Mesendoderm (in vitro differentiated cells): ENCODE measurements at regions not wholly inside any gene's neighbourhood (a gene's known extent, or its start where the extent isn't known, plus 50 kb on each side); places are given as distances from the start of the nearest gene placed in this dataset.

Source experiments
- DNase-seq: peaks from one replicate; pipeline ENCODE4 v3.0.0; 2013
- H2AK5ac ChIP-seq: 2 replicates; pipeline ENCODE4 v1.6.1; 2013; ENCODE audit warnings: low read length, inconsistent platforms
- H2BK120ac ChIP-seq: 2 replicates; pipeline ENCODE4 v1.6.1; 2013; ENCODE audit warnings: low read depth, mild to moderate bottlenecking, low read length, moderate library complexity, mixed read lengths
- H2BK15ac ChIP-seq: replicated peaks from 2 replicates; pipeline ENCODE4 v1.6.1; 2013; ENCODE audit warnings: low read depth, mild to moderate bottlenecking, moderate library complexity
- H2BK5ac ChIP-seq: 2 replicates; pipeline ENCODE4 v1.6.1; 2013; ENCODE audit warnings: low read length, inconsistent platforms
- H3K18ac ChIP-seq: 2 replicates; pipeline ENCODE4 v1.6.1; 2013; ENCODE audit warnings: mild to moderate bottlenecking, low read length, mixed read lengths
- H3K23ac ChIP-seq: one replicate; pipeline ENCODE4 v1.6.1; 2013; ENCODE audit warnings: low read length
- H3K27ac ChIP-seq: 2 replicates; pipeline ENCODE4 v1.5.1; 2013; ENCODE audit warnings: low read depth, mild to moderate bottlenecking, inconsistent platforms, low read length, moderate library complexity
- H3K27me3 ChIP-seq: 2 replicates; pipeline ENCODE4 v1.6.1; 2013; ENCODE audit warnings: low read length, control low read depth, mild to moderate bottlenecking, inconsistent platforms; ENCODE audit not compliant: insufficient read depth, poor library complexity
- H3K36me3 ChIP-seq: 2 replicates; pipeline ENCODE4 v1.6.1; 2013; ENCODE audit warnings: low read length, inconsistent platforms; ENCODE audit not compliant: control insufficient read depth, insufficient read depth
- H3K4ac ChIP-seq: one replicate; pipeline ENCODE4 v1.6.1; 2013; ENCODE audit warnings: low read depth, mild to moderate bottlenecking, low read length, moderate library complexity
- H3K4me1 ChIP-seq: 2 replicates; pipeline ENCODE4 v1.6.1; 2013; ENCODE audit warnings: low read depth, low read length, inconsistent platforms; ENCODE audit not compliant: control insufficient read depth
- H3K4me2 ChIP-seq: 2 replicates; pipeline ENCODE4 v1.6.1; 2013; ENCODE audit warnings: low read length
- H3K4me3 ChIP-seq: 2 replicates; pipeline ENCODE4 v1.5.1; 2013; ENCODE audit warnings: mild to moderate bottlenecking, low read length
- H3K56ac ChIP-seq: one replicate; pipeline ENCODE4 v1.6.1; 2013; ENCODE audit warnings: low read length
- H3K79me1 ChIP-seq: 2 replicates; pipeline ENCODE4 v1.6.1; 2013; ENCODE audit warnings: low read length, inconsistent platforms
- H3K79me2 ChIP-seq: 2 replicates; pipeline ENCODE4 v1.6.1; 2013; ENCODE audit warnings: mild to moderate bottlenecking, low read length; ENCODE audit not compliant: control insufficient read depth, insufficient read depth
- H3K9ac ChIP-seq: 2 replicates; pipeline ENCODE4 v1.6.1; 2013; ENCODE audit warnings: low read length, inconsistent platforms
- H4K5ac ChIP-seq: one replicate; pipeline ENCODE4 v1.6.1; 2013; ENCODE audit warnings: low read length
- H4K8ac ChIP-seq: one replicate; pipeline ENCODE4 v1.6.1; 2013; ENCODE audit warnings: low read depth, mild to moderate bottlenecking, control low read depth, low read length, moderate library complexity
- WGBS: extraction: QIAGEN DNeasy Blood & Tissue Kit; methylation state at CpG from one replicate; pipeline ENCODE4 v1.1.7; 2013; ENCODE audit warnings: low lambda C conversion rate, missing lambda C conversion rate; ENCODE audit not compliant: insufficient coverage; ENCODE audit errors: extremely low coverage; 5-methylcytosine and 5-hydroxymethylcytosine counted together

DNA sequence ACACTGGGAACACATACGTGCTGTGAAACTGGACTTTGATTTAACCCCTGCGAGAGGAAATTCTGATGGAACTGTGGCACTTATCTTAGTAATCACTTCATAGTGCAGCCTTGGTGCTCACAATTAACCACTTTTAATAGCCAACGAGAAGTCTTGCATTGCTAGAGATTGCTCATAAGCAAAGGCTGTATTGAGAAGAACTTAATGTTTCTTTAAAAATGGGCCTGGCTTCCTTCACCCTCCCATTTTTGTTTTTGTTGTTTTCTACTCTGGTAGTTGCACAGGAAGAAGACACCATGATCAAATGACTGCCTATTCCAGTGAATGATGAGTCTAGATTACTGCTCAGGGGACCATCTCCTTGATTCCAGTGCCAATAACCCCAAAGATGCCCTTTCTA, 52.5 kb upstream of the NKAP start:
- Histone ChIP-seq H4K8ac (no peak overlapping the region), H2BK120ac (no peak overlapping the region), H3K18ac (no peak overlapping the region), H3K36me3 (no peaks in the 10 kb centered on the region), H3K4me2 (no peak overlapping the region), H3K27ac (no peak overlapping the region), H3K9ac (no peak overlapping the region), H3K23ac (no peak overlapping the region), H3K4me3 (no peak overlapping the region), H2AK5ac (no peak overlapping the region), H3K27me3 (peaks cover 57% of the 10 kb centered on the region), H3K79me2 (no peaks in the 10 kb centered on the region), H3K56ac (no peak overlapping the region), H3K4ac (no peak overlapping the region), H2BK5ac (no peak overlapping the region), H4K5ac (no peak overlapping the region), H3K79me1 (no peaks in the 10 kb centered on the region), H3K4me1 (no peaks in the 10 kb centered on the region), H2BK15ac (no peak overlapping the region)
- DNase-seq: no peak
- no CpG with 5 or more reads among the region's 3 CpGs for WGBS
